Glutamatergic neuron (in vitro differentiated cells): ENCODE measurements at regions not wholly inside any gene's neighbourhood (a gene's known extent, or its start where the extent isn't known, plus 50 kb on each side); places are given as distances from the start of the nearest gene placed in this dataset.

Experiments
- DNase-seq: peaks from one replicate; pipeline ENCODE4 v3.0.0; 2022
- H3K27ac Mint-ChIP-seq: one replicate; pipeline ENCODE4 v1.8.0; 2020; ENCODE audit warnings: mild to moderate bottlenecking, mixed read lengths, inconsistent platforms; ENCODE audit not compliant: unreplicated experiment
- H3K27me3 Mint-ChIP-seq: one replicate; pipeline ENCODE4 v1.8.0; 2020; ENCODE audit warnings: mild to moderate bottlenecking, moderate library complexity, mixed read lengths, inconsistent platforms; ENCODE audit not compliant: unreplicated experiment
- H3K36me3 Mint-ChIP-seq: one replicate; pipeline ENCODE4 v1.8.0; 2020; ENCODE audit warnings: mild to moderate bottlenecking, mixed read lengths, inconsistent platforms; ENCODE audit not compliant: unreplicated experiment
- H3K4me1 Mint-ChIP-seq: one replicate; pipeline ENCODE4 v1.8.0; 2020; ENCODE audit warnings: mild to moderate bottlenecking, low read depth, mixed read lengths, inconsistent platforms; ENCODE audit not compliant: unreplicated experiment
- H3K4me3 Mint-ChIP-seq: one replicate; pipeline ENCODE4 v1.8.0; 2020; ENCODE audit warnings: mild to moderate bottlenecking, mixed read lengths, inconsistent platforms; ENCODE audit not compliant: unreplicated experiment
- H3K9me3 Mint-ChIP-seq: one replicate; pipeline ENCODE4 v1.8.0; 2020; ENCODE audit warnings: mild to moderate bottlenecking, moderate library complexity, mixed read lengths, inconsistent platforms; ENCODE audit not compliant: unreplicated experiment
- TF ChIP-seq, protein P1 (sequence below): fragments of 200-600 bp; sonication (generic); IDR thresholded peaks from one replicate; pipeline ENCODE4 v1.5.0; 2021; ENCODE audit not compliant: partially characterized antibody, unreplicated experiment

DNA sequence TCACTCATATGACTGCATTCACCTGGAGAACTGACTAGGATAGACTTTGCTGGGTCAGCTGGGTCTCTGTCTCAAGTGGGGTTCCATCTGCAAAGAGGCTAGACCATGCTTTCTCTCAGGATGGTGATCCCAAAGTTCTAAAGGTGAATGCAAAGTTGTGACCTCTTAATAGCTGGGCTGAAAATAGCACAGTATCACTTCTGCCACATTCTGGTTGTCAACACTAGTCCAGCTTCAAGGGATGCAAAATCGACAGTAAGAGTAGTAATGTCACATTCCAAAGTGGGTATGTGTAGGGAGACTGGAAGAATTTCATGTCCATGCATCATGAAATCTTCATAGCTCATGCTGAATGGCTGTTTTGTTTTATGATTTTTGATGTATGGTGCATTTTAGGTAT lies 414.6 kb downstream of the PCDH7 start:
- H3K36me3 Mint-ChIP-seq, result no peaks in the 10 kb centered on the region
- DNase-seq, result no peak
- TF ChIP-seq, protein P1, sequence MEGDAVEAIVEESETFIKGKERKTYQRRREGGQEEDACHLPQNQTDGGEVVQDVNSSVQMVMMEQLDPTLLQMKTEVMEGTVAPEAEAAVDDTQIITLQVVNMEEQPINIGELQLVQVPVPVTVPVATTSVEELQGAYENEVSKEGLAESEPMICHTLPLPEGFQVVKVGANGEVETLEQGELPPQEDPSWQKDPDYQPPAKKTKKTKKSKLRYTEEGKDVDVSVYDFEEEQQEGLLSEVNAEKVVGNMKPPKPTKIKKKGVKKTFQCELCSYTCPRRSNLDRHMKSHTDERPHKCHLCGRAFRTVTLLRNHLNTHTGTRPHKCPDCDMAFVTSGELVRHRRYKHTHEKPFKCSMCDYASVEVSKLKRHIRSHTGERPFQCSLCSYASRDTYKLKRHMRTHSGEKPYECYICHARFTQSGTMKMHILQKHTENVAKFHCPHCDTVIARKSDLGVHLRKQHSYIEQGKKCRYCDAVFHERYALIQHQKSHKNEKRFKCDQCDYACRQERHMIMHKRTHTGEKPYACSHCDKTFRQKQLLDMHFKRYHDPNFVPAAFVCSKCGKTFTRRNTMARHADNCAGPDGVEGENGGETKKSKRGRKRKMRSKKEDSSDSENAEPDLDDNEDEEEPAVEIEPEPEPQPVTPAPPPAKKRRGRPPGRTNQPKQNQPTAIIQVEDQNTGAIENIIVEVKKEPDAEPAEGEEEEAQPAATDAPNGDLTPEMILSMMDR, result no peak
- H3K4me3 Mint-ChIP-seq, result no peak overlapping the region
- no peaks in the 10 kb centered on the region for H3K9me3 Mint-ChIP-seq
- H3K4me1 Mint-ChIP-seq, result peaks cover 6% of the 10 kb centered on the region
- H3K27ac Mint-ChIP-seq, result no peak overlapping the region
- H3K27me3 Mint-ChIP-seq, result no peaks in the 10 kb centered on the region

DNA sequence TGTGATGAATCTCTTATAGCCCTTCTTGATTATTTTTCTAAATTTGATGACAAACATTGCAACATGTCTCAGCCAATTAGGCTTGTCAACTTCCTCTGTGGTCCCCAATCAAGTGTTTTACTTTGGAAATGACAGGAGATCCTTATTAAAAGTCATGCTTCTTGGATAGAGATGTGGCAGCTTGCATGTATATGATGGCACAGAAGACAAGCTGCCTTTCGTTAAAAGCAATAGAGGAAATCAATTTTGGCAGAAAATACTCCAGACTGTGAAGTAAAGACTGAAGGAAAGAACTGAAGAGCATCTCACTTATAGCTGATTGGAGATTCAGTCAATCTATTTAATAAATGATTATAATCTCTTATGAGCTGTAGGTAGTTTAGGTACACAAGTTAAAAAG lies 419.6 kb downstream of the PCDH7 start:
- Mint-ChIP-seq H3K36me3 (no peaks in the 10 kb centered on the region), H3K4me1 (no peaks in the 10 kb centered on the region), H3K27me3 (no peaks in the 10 kb centered on the region), H3K27ac (no peak overlapping the region), H3K9me3 (no peaks in the 10 kb centered on the region), H3K4me3 (no peak overlapping the region)
- TF ChIP-seq, protein P1, result no peak
- no peak for DNase-seq

DNA sequence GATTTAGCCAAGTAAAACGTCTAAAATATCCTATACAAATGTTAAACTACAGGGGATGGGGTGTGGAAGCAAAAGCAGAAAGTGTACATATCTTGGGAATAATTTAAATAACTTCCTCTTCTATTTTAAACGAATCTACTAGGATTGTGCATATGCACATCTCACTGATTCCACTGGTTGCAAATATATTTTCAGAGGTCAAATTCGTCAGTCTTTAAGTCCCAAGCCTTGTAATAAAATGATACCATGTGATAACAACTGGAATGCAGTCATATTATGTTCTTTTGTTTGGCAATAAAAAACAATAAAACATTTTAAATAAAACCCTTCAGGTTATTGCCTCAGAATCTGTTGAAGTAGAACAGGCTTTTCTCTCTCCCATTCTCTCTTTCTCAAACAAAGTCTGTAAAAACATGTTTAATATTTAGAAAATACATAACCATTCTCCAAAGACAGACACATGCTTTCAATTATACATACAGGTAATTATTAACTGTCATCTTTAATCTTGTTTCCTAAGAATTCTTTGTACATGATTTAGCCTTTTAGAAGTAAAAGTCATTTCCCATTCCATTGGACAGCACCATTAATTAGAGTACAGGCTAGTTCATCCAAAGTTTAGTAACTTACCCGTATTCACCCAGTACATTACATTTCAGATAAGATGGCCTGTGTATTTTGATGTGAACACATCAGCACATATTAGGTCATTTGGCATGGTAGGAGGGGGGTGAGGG lies 421.1 kb downstream of the PCDH7 start:
- no peaks in the 10 kb centered on the region for H3K27me3 Mint-ChIP-seq
- TF ChIP-seq, protein P1, result no peak
- no peak for DNase-seq
- H3K27ac Mint-ChIP-seq, result no peak overlapping the region
- no peaks in the 10 kb centered on the region for H3K4me1 Mint-ChIP-seq
- H3K36me3 Mint-ChIP-seq, result no peaks in the 10 kb centered on the region
- no peak overlapping the region for H3K4me3 Mint-ChIP-seq
- no peaks in the 10 kb centered on the region for H3K9me3 Mint-ChIP-seq

DNA sequence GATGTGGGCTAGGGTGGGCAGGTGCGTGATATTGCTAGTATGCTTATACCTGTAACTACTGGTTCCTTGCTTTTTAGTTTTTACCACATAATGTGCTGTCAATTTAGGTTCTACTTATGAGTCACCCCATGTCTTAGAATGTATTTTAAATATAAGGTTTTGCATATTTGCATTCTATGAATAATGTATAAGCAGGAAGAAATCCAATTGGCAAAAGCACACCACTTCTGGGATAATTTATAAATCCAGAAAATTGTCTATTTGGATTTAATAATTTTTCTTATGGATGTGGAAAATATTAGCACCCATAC lies 421.6 kb downstream of the PCDH7 start:
- Mint-ChIP-seq H3K4me3 (no peak overlapping the region), H3K36me3 (no peaks in the 10 kb centered on the region), H3K27ac (no peak overlapping the region), H3K4me1 (no peaks in the 10 kb centered on the region), H3K9me3 (no peaks in the 10 kb centered on the region), H3K27me3 (no peaks in the 10 kb centered on the region)
- DNase-seq, result no peak
- TF ChIP-seq, protein P1, result no peak

DNA sequence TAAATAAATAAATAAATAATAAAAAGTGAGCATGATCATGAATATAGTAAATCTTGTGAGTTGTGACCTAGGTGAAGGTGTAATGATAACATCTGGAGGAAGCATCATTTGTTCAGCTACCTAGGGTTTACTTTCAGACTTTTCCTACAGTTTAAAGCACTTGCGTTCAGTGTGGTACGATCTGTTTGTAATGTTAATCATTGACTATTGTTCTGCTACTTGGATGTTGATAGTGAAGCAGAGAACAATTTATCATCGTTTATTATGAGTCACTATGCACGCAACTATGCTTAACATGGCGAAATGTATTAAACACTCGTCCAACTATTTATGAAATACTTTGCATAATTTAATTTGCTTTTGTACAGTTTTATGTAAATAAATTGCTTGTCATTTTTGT lies 426.2 kb downstream of the PCDH7 start:
- Mint-ChIP-seq H3K27ac (no peak overlapping the region), H3K9me3 (no peaks in the 10 kb centered on the region), H3K36me3 (no peaks in the 10 kb centered on the region), H3K4me3 (no peak overlapping the region), H3K4me1 (no peaks in the 10 kb centered on the region), H3K27me3 (no peaks in the 10 kb centered on the region)
- DNase-seq, result no peak
- TF ChIP-seq, protein P1, result no peak
